SJCRH30 (cell line): ENCODE measurements at regions not wholly inside any gene's neighbourhood (a gene's known extent, or its start where the extent isn't known, plus 50 kb on each side); places are given as distances from the start of the nearest gene placed in this dataset.
A peak's percentile ranks its signal among the peaks of the same experiment; 100 is the strongest.
"Not testable (repeated sequence)": the region's sequence is repeated elsewhere in the genome, so short reads cannot be mapped to it uniquely, and the experiment has no call there.

ENCODE experiments used
- DNase-seq, 2 experiments: peaks; one replicate each; pipeline ENCODE4 v3.0.0-alpha.2; 2015 to 2020
- H3K27ac ChIP-seq: fragments of 250-450 bp; sonication (Bioruptor Pico); 2 replicates; pipeline ENCODE4 v1.5.1; 2020; ENCODE audit warnings: mild to moderate bottlenecking, moderate library complexity
- H3K27me3 ChIP-seq: fragments of 250-450 bp; sonication (Bioruptor Pico); 2 replicates; pipeline ENCODE4 v1.5.1; 2020; ENCODE audit warnings: mild to moderate bottlenecking, moderate library complexity
- H3K36me3 ChIP-seq: fragments of 250-450 bp; sonication (Bioruptor Pico); 2 replicates; pipeline ENCODE4 v1.5.1; 2020; ENCODE audit warnings: mild to moderate bottlenecking, moderate library complexity
- H3K4me1 ChIP-seq: fragments of 250-450 bp; sonication (Bioruptor Pico); 2 replicates; pipeline ENCODE4 v1.5.1; 2020; ENCODE audit warnings: mild to moderate bottlenecking, moderate library complexity
- H3K4me3 ChIP-seq: fragments of 250-450 bp; sonication (Bioruptor Pico); 2 replicates; pipeline ENCODE4 v1.5.1; 2020; ENCODE audit warnings: mild to moderate bottlenecking, moderate library complexity
- H3K9me3 ChIP-seq: fragments of 250-450 bp; sonication (Bioruptor Pico); replicated peaks from 2 replicates; pipeline ENCODE4 v1.5.1; 2020; ENCODE audit warnings: mild to moderate bottlenecking, moderate library complexity

- H3K27me3 ChIP-seq = no peaks in the 10 kb centered on the region
- peak overlapping the region; percentile 41 for H3K4me3 ChIP-seq
- H3K9me3 ChIP-seq = no peaks in the 10 kb centered on the region
- peak in 1 of 2 experiments; percentile 61 for DNase-seq
- peak overlapping the region; percentile 97 for H3K27ac ChIP-seq
- H3K36me3 ChIP-seq = no peaks in the 10 kb centered on the region
- H3K4me1 ChIP-seq = peaks cover 48% of the 10 kb centered on the region
These were observed 114.9 kb upstream of the CDH5 start for GRCh38 chr16:66251476-66252160.

DNA sequence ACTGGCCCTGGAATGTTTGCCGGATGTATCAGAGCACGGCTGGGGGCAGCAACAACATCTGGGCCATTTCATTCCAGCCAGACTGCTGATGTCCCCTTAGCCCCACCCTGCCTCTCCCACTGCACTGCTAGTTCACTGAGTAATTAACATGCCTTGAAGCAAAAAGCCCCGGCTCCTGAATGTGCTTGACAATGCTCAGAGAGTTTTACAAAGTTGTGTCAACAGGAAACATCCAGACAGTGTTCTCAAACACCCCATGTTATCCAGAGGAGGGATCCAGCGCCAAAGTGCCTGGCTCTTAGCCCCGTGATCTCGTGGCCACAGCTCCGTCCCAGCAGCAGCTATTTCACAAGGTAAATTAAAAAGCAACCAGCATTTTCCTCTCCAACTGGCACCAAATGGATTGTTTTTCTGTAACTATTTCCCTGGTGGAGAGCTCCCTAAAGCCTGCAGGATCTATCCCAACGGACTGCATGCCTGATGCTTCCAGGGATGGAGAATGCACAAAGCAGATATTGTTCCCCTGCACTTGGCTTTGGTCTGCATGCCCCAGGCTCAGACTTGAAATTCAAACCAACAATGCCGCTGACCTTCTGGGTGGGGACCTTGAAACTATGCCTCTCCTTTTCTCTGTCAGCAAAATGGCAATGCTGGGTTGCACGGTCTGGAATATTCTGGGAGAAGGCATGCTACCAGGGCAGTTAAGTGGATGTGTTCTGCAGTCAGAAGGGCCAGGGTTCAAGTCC is 115.6 kb upstream of the CDH5 start:
- H3K27ac ChIP-seq = peak overlapping the region; percentile 97
- H3K9me3 ChIP-seq = no peaks in the 10 kb centered on the region
- peaks cover 42% of the 10 kb centered on the region for H3K4me1 ChIP-seq

DNA sequence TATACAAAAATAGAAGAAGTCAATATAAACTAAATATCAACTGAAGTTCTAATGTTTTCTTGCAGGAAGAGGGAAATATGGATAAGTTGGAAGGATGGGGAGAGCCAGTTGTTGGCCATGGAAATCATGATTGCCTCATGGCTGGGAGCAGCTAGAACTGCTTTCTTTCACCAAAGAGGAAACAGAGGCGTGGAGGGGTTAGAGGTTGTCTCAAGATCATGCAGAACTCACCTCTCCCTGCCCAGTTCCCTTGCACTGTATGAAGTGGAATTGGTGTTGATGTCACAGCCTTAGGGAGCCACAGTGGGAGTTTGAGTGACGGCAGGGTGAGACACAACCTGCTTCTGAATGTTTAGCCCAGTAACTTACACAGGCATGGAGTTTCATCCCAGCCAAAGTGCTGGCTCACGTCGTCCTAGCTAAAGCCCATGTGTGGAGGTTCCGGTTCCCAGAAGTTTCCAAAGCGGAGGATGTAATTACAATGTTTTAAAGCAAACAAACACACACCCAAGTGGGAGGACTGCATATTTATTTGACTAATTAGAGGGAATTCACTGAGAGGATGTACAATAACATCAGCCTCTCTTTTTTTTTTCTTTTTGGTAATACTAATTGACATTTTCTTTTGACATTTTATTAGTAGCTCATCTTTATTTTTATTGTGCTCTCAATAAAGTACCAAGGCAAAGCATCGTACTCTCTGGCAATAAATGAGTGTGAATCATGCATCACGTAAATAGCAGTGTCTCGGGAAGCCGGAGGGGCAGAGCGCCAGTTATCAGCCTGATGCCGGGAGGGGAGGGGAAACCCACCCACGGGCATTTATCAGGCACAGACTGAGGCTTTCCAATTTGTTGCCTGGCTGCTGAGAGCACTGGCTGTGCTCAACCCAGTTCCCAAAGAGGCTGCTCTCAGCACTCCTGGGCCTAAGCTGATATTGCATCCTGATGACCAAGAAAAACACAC is 118.7 kb upstream of the CDH5 start:
- Histone ChIP-seq H3K4me3 (no peak overlapping the region), H3K4me1 (peaks cover 27% of the 10 kb centered on the region), H3K36me3 (no peaks in the 10 kb centered on the region), H3K27ac (no peak overlapping the region), H3K27me3 (no peaks in the 10 kb centered on the region), H3K9me3 (no peaks in the 10 kb centered on the region)
- no peak for DNase-seq

More for the DNA sequence above, 115.6 kb upstream of the CDH5 start:
- no peaks in the 10 kb centered on the region for H3K27me3 ChIP-seq
- H3K4me3 ChIP-seq = peak overlapping the region; percentile 41
- H3K36me3 ChIP-seq = no peaks in the 10 kb centered on the region
- DNase-seq = peak; percentile 92 to 97

DNA sequence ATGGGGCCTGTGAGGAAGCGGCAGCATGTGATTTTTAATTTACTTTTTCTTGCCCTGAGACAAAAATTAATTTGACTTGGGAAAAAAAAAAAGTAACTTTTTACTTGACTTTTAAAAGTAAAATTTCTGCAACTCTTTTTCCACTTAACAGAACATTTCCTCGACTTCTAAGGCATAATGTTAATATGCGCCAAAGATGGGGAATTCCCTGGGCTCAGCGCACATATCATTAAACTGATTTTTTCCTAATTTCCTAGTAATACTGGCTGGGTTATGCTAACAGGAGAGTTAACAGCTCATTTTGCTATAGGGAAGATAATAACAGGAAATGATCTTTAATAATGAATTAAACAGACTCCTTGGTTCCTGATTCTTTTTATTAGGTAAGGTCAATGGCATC is 120.6 kb upstream of the CDH5 start:
- no peaks in the 10 kb centered on the region for H3K36me3 ChIP-seq
- no peak for DNase-seq
- no peaks in the 10 kb centered on the region for H3K27me3 ChIP-seq
- H3K9me3 ChIP-seq = no peaks in the 10 kb centered on the region; the same call in 1 of the 2 replicates
- peaks cover 19% of the 10 kb centered on the region for H3K4me1 ChIP-seq
- H3K27ac ChIP-seq = no peak overlapping the region
- no peak overlapping the region for H3K4me3 ChIP-seq

GRCh38 chr16:66245072-66245471 is 121.4 kb upstream of the CDH5 start:
- H3K4me3 ChIP-seq = no peak overlapping the region
- H3K36me3 ChIP-seq = no peaks in the 10 kb centered on the region
- H3K4me1 ChIP-seq = peaks cover 18% of the 10 kb centered on the region
- no peaks in the 10 kb centered on the region for H3K27me3 ChIP-seq
- DNase-seq = no peak
- no peak overlapping the region for H3K27ac ChIP-seq
- H3K9me3 ChIP-seq = no peaks in the 10 kb centered on the region; the same call in 1 of the 2 replicates

- Histone ChIP-seq H3K36me3 (no peaks in the 10 kb centered on the region), H3K4me1 (peaks cover 12% of the 10 kb centered on the region), H3K4me3 (no peak overlapping the region), H3K9me3 (no peaks in the 10 kb centered on the region; the same call in 1 of the 2 replicates), H3K27ac (no peak overlapping the region), H3K27me3 (no peaks in the 10 kb centered on the region)
- DNase-seq = no peak
These were observed 123.8 kb upstream of the CDH5 start for GRCh38 chr16:66242672-66243071.

- DNase-seq, H3K4me3 ChIP-seq, H3K27ac ChIP-seq, H3K9me3 ChIP-seq, H3K27me3 ChIP-seq, H3K36me3 ChIP-seq: not testable (repeated sequence)
- H3K4me1 ChIP-seq = peaks cover 12% of the 10 kb centered on the region
These were observed 124.3 kb upstream of the CDH5 start for GRCh38 chr16:66242206-66242605.

GRCh38 chr16:66240631-66241395 is 125.7 kb upstream of the CDH5 start:
- Histone ChIP-seq H3K4me1 (peaks cover 12% of the 10 kb centered on the region), H3K36me3 (no peaks in the 10 kb centered on the region), H3K4me3 (no peak overlapping the region), H3K9me3 (no peaks in the 10 kb centered on the region; the same call in 1 of the 2 replicates), H3K27me3 (no peaks in the 10 kb centered on the region), H3K27ac (peak overlapping the region; percentile 5; the same call in 1 of the 2 replicates)
- DNase-seq = peak in 1 of 2 experiments; percentile 21

GRCh38 chr16:66240088-66240487 is 126.4 kb upstream of the CDH5 start:
- no peaks in the 10 kb centered on the region for H3K36me3 ChIP-seq
- H3K9me3 ChIP-seq = no peaks in the 10 kb centered on the region; the same call in 1 of the 2 replicates
- H3K4me1 ChIP-seq = peaks cover 12% of the 10 kb centered on the region
- no peak overlapping the region for H3K27ac ChIP-seq
- H3K27me3 ChIP-seq = no peaks in the 10 kb centered on the region
- no peak overlapping the region for H3K4me3 ChIP-seq
- no peak for DNase-seq

DNA sequence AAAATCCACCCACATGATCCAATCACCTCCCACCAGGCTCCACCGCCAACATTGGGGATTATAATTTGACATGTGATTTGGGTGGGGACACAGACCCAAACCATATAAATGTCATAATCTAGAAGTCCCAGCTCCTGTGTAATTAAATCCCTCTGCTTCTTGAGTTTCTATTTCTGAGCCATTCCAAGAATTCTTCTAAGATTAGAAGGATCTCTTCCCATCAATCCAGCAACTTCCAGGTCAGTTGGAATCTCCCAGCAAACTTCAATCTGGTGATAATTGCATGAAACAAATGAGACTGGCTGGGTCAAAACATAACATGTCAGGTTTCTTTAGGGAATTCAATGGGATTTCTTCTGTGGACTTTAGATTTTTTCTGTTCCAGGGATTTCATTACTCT is 127.8 kb upstream of the CDH5 start:
- DNase-seq = no peak
- no peak overlapping the region for H3K27ac ChIP-seq

DNA sequence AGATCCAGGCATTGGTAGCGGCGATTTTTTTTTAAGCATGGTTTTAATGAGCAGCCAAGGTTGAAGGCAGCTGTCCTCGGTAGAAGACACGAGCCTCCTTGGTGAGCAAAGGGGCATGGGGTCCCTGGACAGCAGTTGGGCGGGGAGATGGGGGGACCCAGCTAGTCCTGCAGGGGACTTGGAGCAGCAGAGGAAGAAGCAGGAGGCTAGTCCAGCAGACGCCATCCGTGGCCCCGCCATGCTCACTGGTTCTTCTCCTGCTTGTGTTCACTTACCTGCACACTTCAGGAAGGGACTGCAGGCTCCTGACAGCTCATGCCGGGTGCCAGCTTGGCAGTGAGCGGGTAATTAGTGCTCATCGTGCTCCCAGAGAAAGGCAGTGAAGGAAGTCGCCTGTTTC is 130.2 kb upstream of the CDH5 start:
- Histone ChIP-seq H3K36me3 (no peaks in the 10 kb centered on the region), H3K27ac (no peak overlapping the region), H3K9me3 (no peaks in the 10 kb centered on the region), H3K4me1 (peaks cover 13% of the 10 kb centered on the region), H3K4me3 (no peak overlapping the region), H3K27me3 (no peaks in the 10 kb centered on the region)
- no peak for DNase-seq

More for the DNA sequence above, 127.8 kb upstream of the CDH5 start:
- H3K4me1 ChIP-seq = peaks cover 8% of the 10 kb centered on the region
- H3K36me3 ChIP-seq = no peaks in the 10 kb centered on the region
- no peaks in the 10 kb centered on the region; the same call in 1 of the 2 replicates for H3K9me3 ChIP-seq
- H3K27me3 ChIP-seq = no peaks in the 10 kb centered on the region
- H3K4me3 ChIP-seq = no peak overlapping the region

GRCh38 chr16:66231452-66232160 is 134.9 kb upstream of the CDH5 start:
- DNase-seq = no peak
- H3K27me3 ChIP-seq = no peaks in the 10 kb centered on the region
- H3K4me1 ChIP-seq = peaks cover 43% of the 10 kb centered on the region
- no peaks in the 10 kb centered on the region for H3K9me3 ChIP-seq
- no peak overlapping the region for H3K4me3 ChIP-seq
- H3K27ac ChIP-seq = no peak overlapping the region
- no peaks in the 10 kb centered on the region for H3K36me3 ChIP-seq

- H3K36me3 ChIP-seq = no peaks in the 10 kb centered on the region
- no peaks in the 10 kb centered on the region for H3K27me3 ChIP-seq
- H3K9me3 ChIP-seq = no peaks in the 10 kb centered on the region
- peaks cover 48% of the 10 kb centered on the region for H3K4me1 ChIP-seq
- no peak overlapping the region for H3K4me3 ChIP-seq
- no peak for DNase-seq
- peak overlapping the region; percentile 82 for H3K27ac ChIP-seq
These were observed 136.8 kb upstream of the CDH5 start for GRCh38 chr16:66229651-66230050.
